Fibroblast of mammary gland (primary cell): ENCODE measurements at regions not wholly inside any gene's neighbourhood (a gene's known extent, or its start where the extent isn't known, plus 50 kb on each side); places are given as distances from the start of the nearest gene placed in this dataset.

Experiments
- DNase-seq: peaks from one replicate; pipeline ENCODE4 v3.0.0-alpha.2; 2010; ENCODE audit warnings: low read depth
- H3K4me3 ChIP-seq: 2 replicates; pipeline ENCODE4 v1.5.1; 2011; ENCODE audit warnings: low read depth, mild to moderate bottlenecking, low read length, moderate library complexity; ENCODE audit not compliant: control insufficient read depth
- CTCF ChIP-seq: conservative IDR thresholded peaks from 2 replicates; pipeline ENCODE4 v1.5.1; 2011; ENCODE audit warnings: low read depth, low read length, inconsistent platforms; ENCODE audit not compliant: control insufficient read depth, insufficient read depth

- no peak for DNase-seq
- H3K4me3 ChIP-seq, result no peak overlapping the region
- no peak for TF ChIP-seq CTCF
Measured at GRCh38 chr22:49137206-49137840, 690.4 kb downstream of the BRD1 start.

- no peak overlapping the region for H3K4me3 ChIP-seq
- no peak for DNase-seq
- TF ChIP-seq CTCF, result no peak
Measured at GRCh38 chr22:49136816-49137180, 690.9 kb downstream of the BRD1 start.

GRCh38 chr22:49136041-49136815, 691.4 kb downstream of the BRD1 start:
- no peak for TF ChIP-seq CTCF
- no peak for DNase-seq
- no peak overlapping the region for H3K4me3 ChIP-seq

- no peak for TF ChIP-seq CTCF
- no peak overlapping the region for H3K4me3 ChIP-seq
- no peak for DNase-seq
Measured at GRCh38 chr22:49134076-49134475, 693.6 kb downstream of the BRD1 start.

- no peak for DNase-seq
- no peak for TF ChIP-seq CTCF
- H3K4me3 ChIP-seq, result no peak overlapping the region
Measured at GRCh38 chr22:49133541-49133940, 694.1 kb downstream of the BRD1 start.

- DNase-seq, result no peak
- H3K4me3 ChIP-seq, result no peak overlapping the region
- no peak for TF ChIP-seq CTCF
Measured at GRCh38 chr22:49132009-49132408, 695.7 kb downstream of the BRD1 start.
